Kasumi-1 (cell line): ENCODE measurements at regions not wholly inside any gene's neighbourhood (a gene's known extent, or its start where the extent isn't known, plus 50 kb on each side); places are given as distances from the start of the nearest gene placed in this dataset.

Experiments used
- DNase-seq, 2 experiments: peaks; one replicate each; lab custom pipeline; 2025; lab: John Stamatoyannopoulos, UW

- DNase-seq = no peak
Measured at GRCh38 chr12:94815958-94816357, 165.6 kb upstream of the TMCC3 start.

GRCh38 chr12:94815450-94815849 lies 165.1 kb upstream of the TMCC3 start:
- no peak for DNase-seq

- DNase-seq = peak; percentile 51 to 69
Measured at GRCh38 chr12:94813314-94813713, 163.0 kb upstream of the TMCC3 start.

- DNase-seq = no peak
Measured at GRCh38 chr12:94812345-94812744, 162.0 kb upstream of the TMCC3 start.

- no peak for DNase-seq
Measured at GRCh38 chr12:94811611-94812010, 161.3 kb upstream of the TMCC3 start.

GRCh38 chr12:94807951-94808350 lies 157.6 kb upstream of the TMCC3 start:
- DNase-seq = no peak

GRCh38 chr12:94806617-94807016 lies 156.3 kb upstream of the TMCC3 start:
- DNase-seq = no peak

- no peak for DNase-seq
Measured at GRCh38 chr12:94805749-94806529, 155.6 kb upstream of the TMCC3 start.

GRCh38 chr12:94803939-94804338 lies 153.6 kb upstream of the TMCC3 start:
- DNase-seq = no peak

GRCh38 chr12:94802796-94803195 lies 152.4 kb upstream of the TMCC3 start:
- no peak for DNase-seq

- DNase-seq = no peak
Measured at GRCh38 chr12:94801745-94802144, 151.4 kb upstream of the TMCC3 start.

- no peak for DNase-seq
Measured at GRCh38 chr12:94799136-94799535, 148.8 kb upstream of the TMCC3 start.

GRCh38 chr12:94798113-94798512 lies 147.8 kb upstream of the TMCC3 start:
- no peak for DNase-seq

- DNase-seq = no peak
Measured at GRCh38 chr12:94795520-94795919, 145.2 kb upstream of the TMCC3 start.

GRCh38 chr12:94795044-94795443 lies 144.7 kb upstream of the TMCC3 start:
- no peak for DNase-seq

GRCh38 chr12:94793191-94793595 lies 142.8 kb upstream of the TMCC3 start:
- no peak for DNase-seq

- DNase-seq = peak; percentile 76 to 78
Measured at GRCh38 chr12:94792693-94793092, 142.3 kb upstream of the TMCC3 start.

- no peak for DNase-seq
Measured at GRCh38 chr12:94791933-94792332, 141.6 kb upstream of the TMCC3 start.

- DNase-seq = no peak
Measured at GRCh38 chr12:94790825-94791224, 140.5 kb upstream of the TMCC3 start.

- no peak for DNase-seq
Measured at GRCh38 chr12:94790370-94790769, 140.0 kb upstream of the TMCC3 start.

GRCh38 chr12:94789510-94790225 lies 139.3 kb upstream of the TMCC3 start:
- no peak for DNase-seq

GRCh38 chr12:94788298-94788697 lies 137.9 kb upstream of the TMCC3 start:
- DNase-seq = no peak

GRCh38 chr12:94786906-94787305 lies 136.5 kb upstream of the TMCC3 start:
- DNase-seq = no peak

- DNase-seq = no peak
Measured at GRCh38 chr12:94783862-94784261, 133.5 kb upstream of the TMCC3 start.
